GM19023 (cell line): ENCODE measurements at regions not wholly inside any gene's neighbourhood (a gene's known extent, or its start where the extent isn't known, plus 50 kb on each side); places are given as distances from the start of the nearest gene placed in this dataset.

Experiments used
- ATAC-seq: cut with Tn5 transposase; IDR thresholded peaks from one replicate; pipeline ENCODE4 v1.9.1; 2021; ENCODE audit warnings: mild to moderate bottlenecking, moderate library complexity; ENCODE audit not compliant: unreplicated experiment

DNA sequence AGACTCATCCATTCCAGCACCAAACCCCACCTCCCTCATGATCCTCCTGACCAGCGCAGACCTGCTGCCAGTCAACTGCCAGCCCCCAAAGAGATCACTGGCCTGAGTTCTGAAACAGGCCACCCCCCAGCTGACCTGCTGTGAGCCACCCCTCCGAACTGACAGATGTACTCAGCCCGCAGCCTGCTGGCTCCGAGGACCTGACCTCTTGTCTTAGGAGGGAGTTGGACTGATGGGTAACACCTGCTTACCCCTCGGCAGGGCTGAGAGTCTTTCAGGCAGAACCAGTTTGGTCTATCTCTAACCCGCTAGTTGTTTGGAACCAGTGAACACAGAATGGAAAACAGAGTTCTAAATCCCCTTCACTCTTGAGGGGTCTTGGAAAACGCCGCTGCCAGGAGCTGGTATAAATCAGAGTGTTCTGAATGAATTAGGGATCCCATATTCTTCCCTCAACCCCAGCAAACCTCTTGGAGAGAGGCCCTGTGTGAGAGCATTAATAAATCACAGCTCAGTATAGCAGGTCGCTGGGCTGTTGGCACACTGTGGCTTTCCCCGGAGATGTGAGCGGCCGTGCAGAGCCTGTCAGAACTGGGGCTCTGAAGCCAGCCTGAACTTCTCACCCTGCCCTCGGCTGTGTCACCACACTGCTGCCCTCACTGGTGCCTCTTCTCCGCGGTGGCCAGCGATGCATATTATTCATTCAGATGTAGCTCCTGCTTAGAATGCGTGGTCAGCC is 165.1 kb upstream of the NCAM1 start:
- no peak for ATAC-seq

DNA sequence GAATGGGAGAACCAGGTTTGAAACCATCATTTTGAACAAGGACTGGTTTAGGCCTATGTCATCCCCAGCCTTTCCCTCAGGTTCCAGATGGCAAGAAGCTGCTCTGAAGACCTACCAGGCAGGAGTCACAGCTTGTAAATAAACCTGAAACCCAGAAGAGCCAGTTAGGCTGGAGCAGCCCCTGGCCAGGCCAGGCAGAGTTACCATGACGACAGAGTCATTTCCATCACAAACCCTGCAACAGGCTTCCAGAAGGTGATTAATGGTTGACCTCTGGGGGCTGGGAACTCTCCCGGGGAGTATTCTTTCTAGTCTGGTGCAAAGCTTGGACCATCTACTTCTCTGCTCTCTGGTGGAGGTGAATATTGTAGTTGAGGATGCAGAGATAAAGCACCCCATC is 164.1 kb upstream of the NCAM1 start:
- no peak for ATAC-seq

DNA sequence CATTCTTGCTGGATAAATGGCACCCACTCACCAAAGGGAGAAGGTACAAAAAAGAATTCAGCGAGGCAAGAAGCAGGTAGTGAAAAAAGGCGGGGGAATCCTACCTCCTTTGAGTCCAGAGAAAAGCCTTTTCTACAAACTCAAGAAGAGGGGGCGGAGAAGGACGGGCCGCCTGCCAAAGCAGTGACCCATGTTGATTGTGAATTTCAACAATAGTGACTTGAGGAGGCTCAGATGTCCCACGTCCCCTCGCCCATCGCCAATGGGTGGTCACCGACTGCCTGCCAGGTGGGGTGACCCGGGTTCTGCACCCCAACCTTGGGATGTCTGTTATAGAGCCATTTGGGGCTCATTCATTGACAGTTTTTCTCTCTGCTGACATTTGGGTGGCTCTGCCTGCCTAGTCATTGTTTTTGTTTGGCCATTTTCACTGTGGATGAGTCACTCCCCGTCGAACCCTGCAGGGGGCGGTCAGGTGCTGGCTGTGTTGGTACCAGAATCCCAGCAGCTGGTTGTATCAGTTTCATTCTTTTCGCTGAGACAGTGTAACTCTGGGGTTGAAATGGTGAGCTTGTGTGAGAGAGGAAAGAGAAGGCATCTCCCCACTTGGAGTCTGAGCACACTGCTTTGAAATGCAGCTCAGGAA is 163.4 kb upstream of the NCAM1 start:
- ATAC-seq: no peak

DNA sequence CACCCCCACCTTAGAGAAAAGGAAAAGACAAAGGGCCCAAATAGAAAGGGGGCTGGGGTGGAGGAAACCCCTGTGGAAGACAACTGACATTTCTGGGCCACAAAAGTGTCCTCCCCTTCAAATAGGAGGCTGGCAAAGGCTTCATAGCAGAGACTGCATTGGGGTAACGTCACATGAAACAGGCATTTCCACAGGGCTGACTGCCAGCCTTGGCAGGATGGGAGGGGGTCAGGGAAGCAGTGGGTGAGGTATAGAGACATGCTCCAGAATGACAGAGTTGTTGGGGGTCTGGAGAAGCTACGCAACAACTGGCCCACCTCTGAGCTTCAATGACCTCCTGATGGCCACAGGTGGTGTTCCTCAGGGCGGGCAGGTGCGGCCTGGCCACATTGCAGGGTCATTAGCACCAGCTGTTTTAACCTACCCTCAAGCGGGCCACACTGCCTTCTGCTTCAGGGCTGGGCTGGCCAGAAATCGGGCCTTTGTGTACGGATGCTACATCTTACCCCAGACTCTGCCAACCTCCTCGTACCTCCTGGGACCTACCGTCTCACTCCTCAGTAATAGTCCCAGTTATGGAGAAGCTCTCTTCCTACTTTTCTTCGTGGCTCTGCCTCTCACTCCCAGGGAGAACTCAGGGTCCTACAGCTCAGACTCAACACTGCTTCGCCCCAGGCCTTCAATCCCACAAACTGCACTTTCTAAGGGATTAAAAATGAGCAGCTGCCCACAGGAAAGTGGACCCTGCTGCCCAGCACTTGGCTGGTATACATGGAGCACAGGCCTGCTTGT is 160.0 kb upstream of the NCAM1 start:
- ATAC-seq: no peak

DNA sequence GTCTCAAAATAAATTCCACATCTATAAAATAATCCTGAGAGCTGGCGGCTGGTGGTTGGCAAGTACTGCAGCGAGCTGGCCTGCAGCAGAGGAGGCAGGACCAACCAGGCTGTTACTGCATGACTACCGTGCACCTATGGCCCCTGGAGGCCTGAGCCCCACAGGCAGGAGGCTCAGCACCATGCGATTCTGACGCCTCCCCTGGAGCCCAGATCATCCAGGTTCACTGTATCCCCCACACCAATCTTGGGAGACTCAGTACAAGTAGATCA is 159.5 kb upstream of the NCAM1 start:
- ATAC-seq: no peak

DNA sequence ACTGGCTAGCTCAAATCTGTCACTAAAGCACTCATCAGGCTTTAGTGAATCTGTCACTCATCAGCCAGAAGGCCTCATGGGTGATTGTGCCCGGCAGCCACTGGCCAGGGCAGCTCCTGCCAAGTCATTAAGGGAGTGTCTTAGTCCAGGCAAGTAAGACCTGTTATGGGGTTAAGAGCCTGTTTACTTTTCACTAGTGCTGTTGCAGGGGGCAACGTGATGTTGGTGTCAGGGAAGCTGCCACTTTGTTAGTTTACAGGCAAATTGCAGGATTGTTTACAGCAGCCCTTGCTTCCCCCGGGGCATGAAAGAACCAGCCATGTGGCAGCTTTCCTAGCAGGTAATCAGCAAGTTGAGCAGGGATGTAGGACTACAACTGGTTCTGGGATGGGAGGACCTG is 155.6 kb upstream of the NCAM1 start:
- no peak for ATAC-seq

DNA sequence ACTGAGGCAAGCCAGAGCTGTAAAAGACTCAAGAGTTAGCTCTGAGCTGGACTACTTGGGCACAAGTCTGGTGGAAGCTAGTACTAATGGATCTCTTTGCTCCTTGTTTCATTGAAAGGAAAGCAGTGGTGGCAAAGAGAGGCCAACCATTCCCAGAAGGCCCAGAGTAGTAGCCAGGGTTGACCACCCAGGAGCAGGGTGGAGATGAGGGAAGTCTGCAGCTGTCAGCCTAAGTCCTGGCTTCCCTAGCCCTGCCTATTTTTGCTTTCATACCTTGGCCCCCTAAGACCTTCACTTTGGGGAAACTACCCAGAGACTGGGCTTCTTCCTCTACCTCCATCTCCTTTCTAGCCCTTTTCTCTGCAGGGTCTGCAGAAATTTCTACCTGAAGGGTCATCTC is 155.0 kb upstream of the NCAM1 start:
- ATAC-seq: no peak

DNA sequence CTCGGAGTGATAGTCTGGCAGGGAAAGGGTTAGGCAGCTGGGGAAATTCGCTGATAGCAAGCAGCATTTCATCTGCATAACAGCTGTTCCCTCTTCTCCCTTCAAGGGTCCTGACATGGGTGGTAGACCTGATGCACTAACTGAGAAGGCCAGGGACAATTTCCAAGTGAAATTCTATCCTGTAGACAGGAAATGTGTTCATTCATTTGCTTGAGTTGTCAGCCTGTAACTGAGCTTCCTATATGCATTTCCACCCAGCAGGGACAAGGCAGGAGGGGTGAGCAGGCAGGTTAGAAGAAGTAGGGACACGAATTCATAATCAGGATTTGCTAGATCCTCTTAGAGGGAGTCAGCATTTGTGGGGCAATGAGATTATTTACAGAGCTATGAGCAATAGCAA is 154.3 kb upstream of the NCAM1 start:
- ATAC-seq: no peak

DNA sequence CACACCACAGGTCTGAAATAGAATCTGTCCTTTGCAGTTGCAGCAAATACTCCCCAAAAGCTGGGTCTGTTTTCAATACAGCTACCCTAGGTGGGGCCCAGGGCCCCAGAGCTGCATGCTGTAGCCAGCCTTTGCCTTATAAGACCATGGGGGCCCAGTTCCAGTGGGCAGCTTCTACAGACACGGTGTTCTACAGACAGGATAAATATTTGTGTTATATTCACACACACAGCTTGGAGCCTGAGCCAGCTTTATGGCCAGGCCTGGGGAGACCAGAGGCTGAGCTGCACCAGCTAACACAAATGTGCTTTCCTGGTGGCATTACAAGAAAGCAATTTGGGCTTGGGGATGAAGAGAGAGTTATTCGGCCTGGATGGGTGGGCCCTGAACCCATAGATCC is 151.8 kb upstream of the NCAM1 start:
- ATAC-seq: no peak

DNA sequence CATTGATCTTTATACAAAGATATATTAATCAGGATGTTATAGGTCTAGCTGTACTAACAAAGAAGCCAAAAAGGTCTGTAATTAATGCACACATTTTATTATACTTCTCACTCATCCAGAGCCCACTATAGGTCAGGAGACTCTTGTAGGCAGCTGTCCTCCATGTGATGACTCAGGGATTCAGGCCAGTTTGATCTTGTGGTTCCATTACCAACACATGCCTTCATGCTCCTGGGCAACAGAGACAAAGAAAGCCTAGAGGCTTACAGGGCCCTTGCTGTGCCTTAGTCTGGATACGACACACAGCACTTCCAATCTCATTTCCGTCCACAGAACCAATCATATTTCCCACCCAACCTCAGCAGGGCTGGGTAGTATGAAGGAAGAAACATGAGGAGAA is 150.3 kb upstream of the NCAM1 start:
- ATAC-seq: no peak

DNA sequence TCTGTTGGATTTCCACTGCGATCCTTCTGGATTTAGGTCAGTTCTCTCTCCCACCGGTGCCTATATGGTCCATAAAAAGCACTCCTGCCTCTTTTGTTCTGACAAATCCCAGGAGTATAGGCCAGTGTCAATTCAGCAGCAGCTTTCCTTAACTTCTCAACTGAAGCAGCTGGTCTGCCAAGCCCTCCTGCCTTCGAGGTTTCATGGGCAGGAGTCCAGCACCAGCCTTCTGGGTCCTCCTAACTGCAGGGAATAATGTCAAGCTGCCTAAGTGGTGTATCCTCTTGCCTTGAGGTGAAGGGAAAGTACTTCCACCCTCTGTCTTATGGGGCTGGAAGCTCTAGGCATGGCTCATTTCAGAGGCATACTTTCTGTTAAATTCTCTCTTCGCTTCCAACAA is 149.4 kb upstream of the NCAM1 start:
- no peak for ATAC-seq

DNA sequence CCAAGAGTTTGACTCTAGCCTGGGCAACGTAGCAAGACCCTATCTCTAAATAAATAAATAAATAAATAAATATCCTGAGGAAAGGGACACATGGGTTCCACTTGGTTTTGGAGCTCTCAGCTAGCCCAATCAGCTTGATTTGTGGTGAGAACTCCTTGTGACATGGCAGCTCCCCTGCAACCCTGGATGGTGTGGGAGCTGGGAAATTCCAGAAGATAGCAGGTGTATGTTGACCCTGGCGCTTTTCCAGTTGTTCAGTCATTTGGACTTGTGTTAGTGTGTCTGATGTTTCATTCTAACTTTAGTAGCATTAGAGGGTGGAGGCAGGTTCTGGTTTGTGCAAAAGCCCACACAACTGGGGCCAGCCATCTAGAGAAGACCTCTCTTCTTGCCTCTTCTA is 148.5 kb upstream of the NCAM1 start:
- no peak for ATAC-seq

DNA sequence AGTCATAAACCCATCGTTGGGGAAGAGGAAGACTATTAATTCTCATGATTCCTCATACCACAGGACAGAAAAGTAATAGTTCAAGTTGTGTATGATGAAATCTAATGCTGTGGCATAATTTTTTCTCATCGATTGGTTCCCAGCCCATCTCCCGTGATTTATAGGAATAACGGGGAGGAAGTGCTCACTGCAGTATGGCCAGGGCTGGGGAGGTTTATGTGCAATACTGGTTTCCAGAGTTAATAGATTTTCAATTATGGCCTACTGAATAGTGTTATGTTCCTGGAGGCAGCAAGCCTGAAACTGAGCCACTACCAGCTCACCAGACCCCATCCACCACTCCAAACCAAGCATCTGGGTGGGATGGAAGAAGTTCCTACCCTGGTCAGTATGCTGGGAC is 147.1 kb upstream of the NCAM1 start:
- no peak for ATAC-seq

DNA sequence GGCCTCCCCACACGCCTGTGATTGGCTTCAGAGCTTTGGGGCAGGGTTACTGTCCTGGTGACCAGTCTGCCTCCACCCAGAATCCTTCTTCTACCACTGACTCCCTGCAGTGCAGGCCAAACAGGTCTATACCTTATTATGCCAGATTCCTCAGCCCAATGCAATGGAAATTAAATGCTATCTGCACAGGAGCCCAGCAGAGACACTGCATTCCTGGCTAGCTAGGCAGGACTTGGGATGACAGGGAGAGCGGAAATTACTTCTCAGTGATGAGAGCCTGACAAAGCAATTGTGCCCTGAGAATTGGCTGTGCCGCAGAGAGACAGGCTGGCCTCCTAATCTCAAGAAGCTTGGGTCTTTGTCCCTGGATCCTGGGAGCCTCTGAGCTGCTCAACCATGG is 143.8 kb upstream of the NCAM1 start:
- ATAC-seq: no peak

DNA sequence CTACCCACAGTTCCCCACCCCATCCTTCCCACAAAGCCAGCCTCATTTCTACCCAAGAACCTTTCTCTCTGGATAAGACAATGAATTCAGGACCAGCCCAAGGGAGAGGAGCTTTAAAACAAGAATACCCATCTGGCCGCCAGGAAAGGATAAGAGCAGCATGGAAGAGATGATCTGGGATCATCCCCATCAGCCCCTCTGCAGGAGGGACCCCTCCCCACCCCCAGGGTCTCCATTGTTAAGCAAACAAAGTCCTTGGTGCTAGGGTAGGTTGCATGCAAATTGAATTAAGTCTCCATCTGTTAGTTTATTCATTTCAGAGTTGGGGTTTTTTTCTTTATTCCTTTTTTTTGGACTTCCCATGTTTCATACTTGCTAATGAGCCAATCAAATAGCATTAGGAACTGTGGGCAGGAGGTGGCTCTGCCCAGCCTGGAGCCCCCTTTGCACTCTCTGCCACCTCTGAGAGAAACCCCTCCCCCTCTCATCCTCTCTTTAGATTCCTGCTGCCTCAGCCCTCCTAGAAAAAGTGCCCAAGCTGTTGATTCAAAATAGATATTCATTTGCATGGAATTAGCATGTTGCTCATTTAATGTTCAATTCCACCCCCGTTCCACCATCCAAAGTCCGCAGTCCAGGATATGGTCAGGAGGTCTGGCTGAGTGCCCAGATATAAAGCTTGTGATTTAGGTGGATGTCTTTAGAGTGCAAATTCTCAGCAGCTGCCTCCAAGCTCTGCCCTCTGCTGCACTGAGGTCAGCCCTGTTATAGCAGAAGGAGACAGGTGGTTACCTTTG is 138.5 kb upstream of the NCAM1 start:
- no peak for ATAC-seq

DNA sequence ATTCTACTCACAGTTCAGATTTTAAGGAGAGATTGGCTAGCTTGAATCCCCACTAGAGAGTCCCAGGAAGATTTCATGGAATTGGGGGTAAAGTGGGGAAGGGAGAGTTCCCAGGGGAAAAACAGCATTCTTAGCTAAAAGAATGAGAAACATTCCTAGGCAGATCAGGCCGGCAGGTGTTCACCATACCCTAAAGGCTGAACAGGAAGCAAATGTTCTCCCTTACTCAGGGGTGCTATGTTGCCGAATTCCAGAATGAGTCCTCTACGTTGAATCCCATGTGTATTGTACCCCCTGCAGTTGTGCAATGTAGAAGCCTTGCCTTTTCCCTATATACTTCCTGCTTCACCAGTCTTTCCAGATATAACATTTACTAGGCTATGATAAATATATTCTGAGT is 135.2 kb upstream of the NCAM1 start:
- ATAC-seq: no peak

DNA sequence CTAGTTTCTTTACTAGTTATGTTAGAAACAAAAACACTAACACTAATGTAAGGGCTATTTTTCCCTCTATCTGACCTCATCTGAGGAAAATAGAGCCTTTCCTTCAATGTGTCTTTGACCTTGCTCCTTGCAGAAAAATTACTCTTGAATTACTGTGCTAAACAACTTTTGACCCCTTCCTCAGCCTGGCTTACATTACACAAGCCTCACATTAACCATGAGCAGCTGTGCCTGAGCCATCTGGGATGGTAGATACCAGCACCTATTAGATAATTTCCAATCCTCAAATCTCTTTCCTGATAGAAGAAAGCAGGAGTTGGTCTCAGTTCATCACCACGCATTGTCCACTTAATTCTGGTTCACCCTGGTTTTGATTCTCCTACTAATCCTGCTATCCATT is 134.4 kb upstream of the NCAM1 start:
- ATAC-seq: no peak

DNA sequence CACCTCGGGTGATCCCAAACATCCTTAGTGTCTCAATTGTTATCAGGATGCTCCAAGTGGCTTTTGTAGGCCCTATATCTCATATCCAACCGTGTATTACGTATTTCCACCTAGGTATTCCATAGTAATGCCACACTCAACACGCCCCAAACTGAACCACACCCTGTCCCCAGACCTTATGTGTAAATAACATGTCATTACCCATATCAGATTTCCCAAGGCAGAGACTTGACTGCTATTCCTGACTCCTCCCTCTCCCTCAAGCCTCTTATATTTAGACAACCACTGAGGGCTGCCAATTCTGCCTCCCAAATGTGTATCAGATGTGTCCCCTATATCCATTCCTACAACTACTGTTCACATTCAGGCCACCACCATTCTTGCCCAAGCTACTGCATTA is 132.8 kb upstream of the NCAM1 start:
- no peak for ATAC-seq

DNA sequence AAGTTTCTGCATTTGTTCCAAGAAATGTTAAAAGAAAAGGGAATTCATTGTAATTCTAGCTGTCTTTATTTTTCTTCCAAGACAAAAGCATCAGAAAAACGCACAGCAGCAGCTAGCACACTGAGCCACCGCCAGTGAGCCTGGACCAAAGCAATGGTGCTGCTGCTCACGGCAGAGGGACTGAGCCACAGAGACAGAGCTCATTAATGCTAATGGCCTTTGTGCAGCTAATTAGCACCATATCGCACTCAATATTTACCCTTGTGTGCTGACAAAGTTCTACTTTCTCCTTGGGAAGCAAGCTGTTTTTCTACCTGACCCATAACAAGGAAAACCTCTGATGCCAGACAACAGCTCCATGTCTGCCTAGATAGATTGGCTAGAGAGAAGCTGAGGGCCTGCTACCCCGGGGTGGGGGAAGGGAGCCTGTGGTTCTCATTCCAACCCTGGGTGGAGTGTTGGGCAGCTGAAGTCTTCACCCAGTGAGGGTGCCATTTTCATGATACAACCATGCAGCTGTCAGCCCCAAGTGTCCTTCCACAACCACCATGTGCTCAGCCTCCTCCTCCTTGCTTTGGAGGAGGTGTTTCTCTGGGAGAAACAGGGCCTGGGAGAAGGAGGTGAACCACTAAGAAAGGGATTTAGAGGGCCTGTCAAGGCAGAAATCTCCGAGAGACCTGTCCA is 131.1 kb upstream of the NCAM1 start:
- ATAC-seq: no peak

DNA sequence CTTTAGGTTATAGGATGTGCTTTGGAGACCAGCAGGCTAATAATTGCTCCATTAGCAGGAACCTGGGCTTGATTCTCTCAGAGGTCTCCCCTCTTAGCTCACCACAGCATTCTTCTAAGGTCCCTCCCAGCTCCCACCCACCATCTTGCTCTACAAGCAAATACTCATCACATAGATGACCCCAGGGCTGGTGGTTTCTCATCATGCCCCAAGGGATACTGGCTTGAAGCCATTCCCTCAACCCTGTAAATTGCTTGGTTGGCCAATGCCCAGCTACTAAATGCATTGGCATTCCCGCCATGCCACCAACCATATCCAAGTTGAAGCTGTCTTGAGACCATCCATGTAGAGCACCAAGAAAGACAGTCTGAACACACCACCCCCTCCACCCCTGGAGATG is 130.2 kb upstream of the NCAM1 start:
- ATAC-seq: no peak
